Osteocyte (in vitro differentiated cells): ENCODE measurements at regions not wholly inside any gene's neighbourhood (a gene's known extent, or its start where the extent isn't known, plus 50 kb on each side); places are given as distances from the start of the nearest gene placed in this dataset.
"Not testable (repeated sequence)": the region's sequence is repeated elsewhere in the genome, so short reads cannot be mapped to it uniquely, and the experiment has no call there.

Source experiments
- DNase-seq: peaks from one replicate; pipeline ENCODE4 v3.0.0; 2021; ENCODE audit warnings: mixed read lengths; ENCODE audit not compliant: unreplicated experiment; ENCODE audit errors: extremely low spot score
- H3K27ac Mint-ChIP-seq: one replicate; pipeline ENCODE4 v1.8.0; 2021; ENCODE audit warnings: mild to moderate bottlenecking, mixed read lengths; ENCODE audit not compliant: unreplicated experiment
- H3K27me3 Mint-ChIP-seq: one replicate; pipeline ENCODE4 v1.8.0; 2021; ENCODE audit warnings: mixed read lengths; ENCODE audit not compliant: unreplicated experiment
- H3K36me3 Mint-ChIP-seq: one replicate; pipeline ENCODE4 v1.8.0; 2021; ENCODE audit warnings: mixed read lengths; ENCODE audit not compliant: unreplicated experiment
- H3K4me1 Mint-ChIP-seq: one replicate; pipeline ENCODE4 v1.8.0; 2021; ENCODE audit warnings: mixed read lengths; ENCODE audit not compliant: unreplicated experiment
- H3K4me3 Mint-ChIP-seq: one replicate; pipeline ENCODE4 v1.8.0; 2021; ENCODE audit warnings: mild to moderate bottlenecking, moderate library complexity, mixed read lengths; ENCODE audit not compliant: unreplicated experiment
- H3K9me3 Mint-ChIP-seq: one replicate; pipeline ENCODE4 v1.8.0; 2021; ENCODE audit warnings: mixed read lengths; ENCODE audit not compliant: unreplicated experiment
- TF ChIP-seq, protein P1 (sequence below): fragments of 200-600 bp; sonication (generic); IDR thresholded peaks from 2 replicates; pipeline ENCODE4 v1.5.0; 2021; ENCODE audit warnings: antibody characterized with exemption, mild to moderate bottlenecking, moderate library complexity

DNA sequence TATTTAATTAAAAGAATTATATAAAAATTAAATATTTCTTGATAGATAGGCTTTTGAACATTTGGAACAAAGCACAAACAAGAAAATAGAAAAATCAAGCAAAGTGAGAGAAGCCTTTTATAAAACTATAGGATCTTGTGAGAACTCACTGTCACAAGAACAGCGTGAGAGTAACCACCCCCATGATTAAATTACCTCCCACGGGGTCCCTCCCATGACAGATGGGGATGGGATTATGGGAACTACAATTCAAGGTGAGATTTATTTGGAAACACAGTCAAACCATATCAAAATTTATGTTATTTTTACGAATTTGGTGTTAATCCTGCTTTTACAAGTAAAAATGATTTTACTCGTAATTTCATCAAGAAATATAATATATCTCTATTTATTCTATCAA, 1136.1 kb upstream of the POT1 start:
- Mint-ChIP-seq H3K9me3 (peaks cover 3% of the 10 kb centered on the region), H3K27me3 (no peaks in the 10 kb centered on the region), H3K4me1 (no peaks in the 10 kb centered on the region), H3K27ac (no peak overlapping the region), H3K36me3 (no peaks in the 10 kb centered on the region), H3K4me3 (no peak overlapping the region)
- TF ChIP-seq, protein P1, sequence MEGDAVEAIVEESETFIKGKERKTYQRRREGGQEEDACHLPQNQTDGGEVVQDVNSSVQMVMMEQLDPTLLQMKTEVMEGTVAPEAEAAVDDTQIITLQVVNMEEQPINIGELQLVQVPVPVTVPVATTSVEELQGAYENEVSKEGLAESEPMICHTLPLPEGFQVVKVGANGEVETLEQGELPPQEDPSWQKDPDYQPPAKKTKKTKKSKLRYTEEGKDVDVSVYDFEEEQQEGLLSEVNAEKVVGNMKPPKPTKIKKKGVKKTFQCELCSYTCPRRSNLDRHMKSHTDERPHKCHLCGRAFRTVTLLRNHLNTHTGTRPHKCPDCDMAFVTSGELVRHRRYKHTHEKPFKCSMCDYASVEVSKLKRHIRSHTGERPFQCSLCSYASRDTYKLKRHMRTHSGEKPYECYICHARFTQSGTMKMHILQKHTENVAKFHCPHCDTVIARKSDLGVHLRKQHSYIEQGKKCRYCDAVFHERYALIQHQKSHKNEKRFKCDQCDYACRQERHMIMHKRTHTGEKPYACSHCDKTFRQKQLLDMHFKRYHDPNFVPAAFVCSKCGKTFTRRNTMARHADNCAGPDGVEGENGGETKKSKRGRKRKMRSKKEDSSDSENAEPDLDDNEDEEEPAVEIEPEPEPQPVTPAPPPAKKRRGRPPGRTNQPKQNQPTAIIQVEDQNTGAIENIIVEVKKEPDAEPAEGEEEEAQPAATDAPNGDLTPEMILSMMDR = no peak
- no peak for DNase-seq

DNA sequence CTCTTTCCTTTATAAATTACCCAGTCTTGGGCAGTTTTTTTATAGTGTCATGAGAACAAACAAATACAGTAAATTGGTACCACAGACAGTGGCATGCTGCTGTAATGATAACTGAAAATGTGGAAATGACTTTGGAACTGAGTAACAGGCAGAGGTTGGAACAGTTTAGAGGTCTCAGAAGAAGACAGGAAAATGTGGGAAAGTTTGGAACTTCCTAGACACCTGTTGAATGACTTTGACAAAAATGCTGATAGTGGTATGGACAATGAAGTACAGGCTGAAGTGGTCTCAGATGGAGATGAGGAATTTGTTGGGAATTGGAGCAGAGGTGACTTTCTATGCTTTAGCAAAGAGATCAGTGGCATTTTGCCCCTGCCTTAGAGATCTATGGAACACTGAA, 1128.4 kb upstream of the POT1 start:
- H3K36me3 Mint-ChIP-seq = no peaks in the 10 kb centered on the region
- H3K27ac Mint-ChIP-seq = no peak overlapping the region

DNA sequence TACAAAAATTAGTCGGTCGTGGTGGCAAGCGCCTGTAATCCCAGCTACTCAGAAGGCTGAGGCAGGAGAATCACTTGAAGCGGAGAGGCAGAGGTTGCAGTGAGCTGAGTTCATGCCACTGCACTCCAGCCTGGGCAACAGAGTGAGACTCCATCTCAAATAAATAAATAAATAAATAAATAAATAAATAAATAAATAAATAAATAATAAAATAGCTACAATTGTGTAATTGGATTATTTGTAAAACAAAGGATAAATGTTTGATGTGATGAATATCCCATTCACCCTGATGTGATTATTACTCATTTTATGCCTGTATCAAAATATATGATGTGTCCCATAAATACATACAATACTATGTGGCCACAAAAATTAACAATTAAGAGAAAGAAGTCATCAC, 1127.0 kb upstream of the POT1 start:
- DNase-seq, H3K4me3 Mint-ChIP-seq, H3K4me1 Mint-ChIP-seq, H3K27me3 Mint-ChIP-seq, H3K36me3 Mint-ChIP-seq, H3K27ac Mint-ChIP-seq: not testable (repeated sequence)
- H3K9me3 Mint-ChIP-seq = peaks cover 17% of the 10 kb centered on the region

More for the DNA sequence above, 1128.4 kb upstream of the POT1 start:
- no peaks in the 10 kb centered on the region for H3K4me1 Mint-ChIP-seq
- no peak for DNase-seq
- TF ChIP-seq, protein P1 = no peak
- H3K27me3 Mint-ChIP-seq = no peaks in the 10 kb centered on the region
- peaks cover 17% of the 10 kb centered on the region for H3K9me3 Mint-ChIP-seq
- H3K4me3 Mint-ChIP-seq = no peak overlapping the region

- Mint-ChIP-seq H3K9me3 (peaks cover 6% of the 10 kb centered on the region), H3K4me3 (no peak overlapping the region), H3K4me1 (no peaks in the 10 kb centered on the region), H3K27me3 (peaks cover 2% of the 10 kb centered on the region), H3K27ac (no peak overlapping the region), H3K36me3 (no peaks in the 10 kb centered on the region)
- TF ChIP-seq, protein P1 = no peak
- DNase-seq = no peak
Observed at GRCh38 chr7:126052229-126052628, 1122.6 kb upstream of the POT1 start.

DNA sequence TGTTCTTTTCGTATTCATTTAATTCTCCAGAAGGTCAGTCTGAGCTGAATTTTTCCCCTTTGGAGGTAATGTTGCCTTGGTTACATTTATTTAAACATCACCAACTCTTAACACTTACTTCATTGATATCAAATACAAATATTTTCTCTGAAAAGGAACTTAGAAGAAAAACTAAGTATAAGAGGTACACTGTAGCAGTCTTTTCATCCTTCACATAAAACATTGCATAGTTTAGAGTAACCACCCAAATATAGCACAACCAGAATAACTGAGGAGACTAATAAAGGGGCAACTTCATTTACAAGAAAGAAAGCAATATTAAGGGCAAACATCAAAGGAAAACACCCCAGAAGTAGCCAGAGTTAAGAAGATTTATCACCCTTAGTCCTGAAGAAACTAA, 1115.0 kb upstream of the POT1 start:
- Mint-ChIP-seq H3K4me3 (no peak overlapping the region), H3K27ac (no peak overlapping the region), H3K9me3 (peaks cover 4% of the 10 kb centered on the region), H3K27me3 (peaks cover 2% of the 10 kb centered on the region), H3K36me3 (no peaks in the 10 kb centered on the region), H3K4me1 (no peaks in the 10 kb centered on the region)
- TF ChIP-seq, protein P1 = no peak
- no peak for DNase-seq

- Mint-ChIP-seq H3K4me1 (no peaks in the 10 kb centered on the region), H3K27ac (no peak overlapping the region), H3K27me3 (peaks cover 3% of the 10 kb centered on the region), H3K9me3 (no peaks in the 10 kb centered on the region), H3K36me3 (no peaks in the 10 kb centered on the region), H3K4me3 (no peak overlapping the region)
- DNase-seq = no peak
- TF ChIP-seq, protein P1 = no peak
Observed at GRCh38 chr7:126041472-126041871, 1111.8 kb upstream of the POT1 start.
